ENCODE measurements at regions not wholly inside any gene's neighbourhood (a gene's known extent, or its start where the extent isn't known, plus 50 kb on each side); places are given as distances from the start of the nearest gene placed in this dataset.

GRCh38 chr20:41693136-41693979 lies 75.2 kb upstream of the CHD6 start (continued):
- TF ChIP-seq TBP (CRISPR knock-in tag; IDR thresholded peaks at IDR 0.05), result no peak
- TF ChIP-seq HNF1A (IDR thresholded peaks at IDR 0.05; ENCODE audit: low read depth), result peak; percentile 47; the same call in 1 of the 2 replicates
- TF ChIP-seq HNF1A (CRISPR knock-in tag; IDR thresholded peaks at IDR 0.05; ENCODE audit: borderline replicate concordance), result peak; percentile 81; the same call in 1 of the 2 replicates
- TF ChIP-seq MBNL3 (CRISPR knock-in tag; conservative IDR thresholded peaks at IDR 0.05), result no peak; the same call in 1 of the 2 replicates
- no peak for TF ChIP-seq ADNP (CRISPR knock-in tag; IDR thresholded peaks at IDR 0.05)
- peak; percentile 84 for TF ChIP-seq NCOA1 (CRISPR knock-in tag; IDR thresholded peaks at IDR 0.05)
- peak; percentile 91 for TF ChIP-seq ELF3 (CRISPR knock-in tag; IDR thresholded peaks at IDR 0.05)
- TF ChIP-seq, protein P1, sequence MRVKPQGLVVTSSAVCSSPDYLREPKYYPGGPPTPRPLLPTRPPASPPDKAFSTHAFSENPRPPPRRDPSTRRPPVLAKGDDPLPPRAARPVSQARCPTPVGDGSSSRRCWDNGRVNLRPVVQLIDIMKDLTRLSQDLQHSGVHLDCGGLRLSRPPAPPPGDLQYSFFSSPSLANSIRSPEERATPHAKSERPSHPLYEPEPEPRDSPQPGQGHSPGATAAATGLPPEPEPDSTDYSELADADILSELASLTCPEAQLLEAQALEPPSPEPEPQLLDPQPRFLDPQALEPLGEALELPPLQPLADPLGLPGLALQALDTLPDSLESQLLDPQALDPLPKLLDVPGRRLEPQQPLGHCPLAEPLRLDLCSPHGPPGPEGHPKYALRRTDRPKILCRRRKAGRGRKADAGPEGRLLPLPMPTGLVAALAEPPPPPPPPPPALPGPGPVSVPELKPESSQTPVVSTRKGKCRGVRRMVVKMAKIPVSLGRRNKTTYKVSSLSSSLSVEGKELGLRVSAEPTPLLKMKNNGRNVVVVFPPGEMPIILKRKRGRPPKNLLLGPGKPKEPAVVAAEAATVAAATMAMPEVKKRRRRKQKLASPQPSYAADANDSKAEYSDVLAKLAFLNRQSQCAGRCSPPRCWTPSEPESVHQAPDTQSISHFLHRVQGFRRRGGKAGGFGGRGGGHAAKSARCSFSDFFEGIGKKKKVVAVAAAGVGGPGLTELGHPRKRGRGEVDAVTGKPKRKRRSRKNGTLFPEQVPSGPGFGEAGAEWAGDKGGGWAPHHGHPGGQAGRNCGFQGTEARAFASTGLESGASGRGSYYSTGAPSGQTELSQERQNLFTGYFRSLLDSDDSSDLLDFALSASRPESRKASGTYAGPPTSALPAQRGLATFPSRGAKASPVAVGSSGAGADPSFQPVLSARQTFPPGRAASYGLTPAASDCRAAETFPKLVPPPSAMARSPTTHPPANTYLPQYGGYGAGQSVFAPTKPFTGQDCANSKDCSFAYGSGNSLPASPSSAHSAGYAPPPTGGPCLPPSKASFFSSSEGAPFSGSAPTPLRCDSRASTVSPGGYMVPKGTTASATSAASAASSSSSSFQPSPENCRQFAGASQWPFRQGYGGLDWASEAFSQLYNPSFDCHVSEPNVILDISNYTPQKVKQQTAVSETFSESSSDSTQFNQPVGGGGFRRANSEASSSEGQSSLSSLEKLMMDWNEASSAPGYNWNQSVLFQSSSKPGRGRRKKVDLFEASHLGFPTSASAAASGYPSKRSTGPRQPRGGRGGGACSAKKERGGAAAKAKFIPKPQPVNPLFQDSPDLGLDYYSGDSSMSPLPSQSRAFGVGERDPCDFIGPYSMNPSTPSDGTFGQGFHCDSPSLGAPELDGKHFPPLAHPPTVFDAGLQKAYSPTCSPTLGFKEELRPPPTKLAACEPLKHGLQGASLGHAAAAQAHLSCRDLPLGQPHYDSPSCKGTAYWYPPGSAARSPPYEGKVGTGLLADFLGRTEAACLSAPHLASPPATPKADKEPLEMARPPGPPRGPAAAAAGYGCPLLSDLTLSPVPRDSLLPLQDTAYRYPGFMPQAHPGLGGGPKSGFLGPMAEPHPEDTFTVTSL (CRISPR knock-in tag; IDR thresholded peaks at IDR 0.05; ENCODE audit: borderline replicate concordance), result peak; percentile 47; the same call in 1 of the 2 replicates
- TF ChIP-seq ESRRA (CRISPR knock-in tag; IDR thresholded peaks at IDR 0.05; ENCODE audit: low read depth), result peak; percentile 66; the same call in 1 of the 2 replicates
- TF ChIP-seq ZNF619 (CRISPR knock-in tag; IDR thresholded peaks at IDR 0.05), result peak; percentile 97
- peak; percentile 30; the same call in 1 of the 2 replicates for TF ChIP-seq HHEX (CRISPR knock-in tag; IDR thresholded peaks at IDR 0.05)
- no peak for TF ChIP-seq CSRNP2 (CRISPR knock-in tag; conservative IDR thresholded peaks at IDR 0.05; ENCODE audit: low read depth)
- TF ChIP-seq FIP1L1 (IDR thresholded peaks at IDR 0.05; ENCODE audit: borderline replicate concordance, insufficient read depth, low read depth, low read length), result no peak
- no peak; the same call in none of the 2 replicates for TF ChIP-seq TBX2 (CRISPR knock-in tag; IDR thresholded peaks at IDR 0.05; ENCODE audit: borderline replicate concordance)
- TF ChIP-seq ARID3A (IDR thresholded peaks at IDR 0.05; ENCODE audit: low read depth, low read length), result peak; percentile 99
- peak; percentile 96 for TF ChIP-seq TARDBP (CRISPR knock-in tag; IDR thresholded peaks at IDR 0.05)
